ENCODE measurements at regions not wholly inside any gene's neighbourhood (a gene's known extent, or its start where the extent isn't known, plus 50 kb on each side); places are given as distances from the start of the nearest gene placed in this dataset.

DNA sequence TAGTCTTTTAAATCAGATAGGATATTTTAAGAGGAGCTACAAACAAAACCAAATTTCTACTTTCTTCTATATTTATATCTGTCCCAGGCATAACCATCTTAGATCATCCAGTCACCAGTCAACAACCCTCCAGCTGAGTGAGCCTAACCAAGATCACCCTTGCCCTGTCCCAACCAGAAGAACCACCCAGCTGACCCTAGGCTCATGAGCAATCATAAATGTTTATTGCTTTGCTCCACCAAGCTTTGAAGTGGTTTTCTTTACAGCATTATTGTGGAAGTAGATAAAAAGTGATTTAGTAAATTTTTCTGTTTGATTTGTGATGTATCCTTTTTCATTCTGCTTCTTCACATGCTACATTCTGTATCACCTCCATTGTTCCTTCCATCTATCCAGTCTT is 167.2 kb upstream of the PIEZO2 start:
- CTCF ChIA-PET = interaction anchor here (1.6 to 2.9 kb wide), 2 partner anchors 196 to 237 kb away, joined by 4 to 10 read pairs; no protein-coding TSS in a partner anchor
- POLR2A ChIA-PET = no interaction called here
- TF ChIP-seq, protein P1, sequence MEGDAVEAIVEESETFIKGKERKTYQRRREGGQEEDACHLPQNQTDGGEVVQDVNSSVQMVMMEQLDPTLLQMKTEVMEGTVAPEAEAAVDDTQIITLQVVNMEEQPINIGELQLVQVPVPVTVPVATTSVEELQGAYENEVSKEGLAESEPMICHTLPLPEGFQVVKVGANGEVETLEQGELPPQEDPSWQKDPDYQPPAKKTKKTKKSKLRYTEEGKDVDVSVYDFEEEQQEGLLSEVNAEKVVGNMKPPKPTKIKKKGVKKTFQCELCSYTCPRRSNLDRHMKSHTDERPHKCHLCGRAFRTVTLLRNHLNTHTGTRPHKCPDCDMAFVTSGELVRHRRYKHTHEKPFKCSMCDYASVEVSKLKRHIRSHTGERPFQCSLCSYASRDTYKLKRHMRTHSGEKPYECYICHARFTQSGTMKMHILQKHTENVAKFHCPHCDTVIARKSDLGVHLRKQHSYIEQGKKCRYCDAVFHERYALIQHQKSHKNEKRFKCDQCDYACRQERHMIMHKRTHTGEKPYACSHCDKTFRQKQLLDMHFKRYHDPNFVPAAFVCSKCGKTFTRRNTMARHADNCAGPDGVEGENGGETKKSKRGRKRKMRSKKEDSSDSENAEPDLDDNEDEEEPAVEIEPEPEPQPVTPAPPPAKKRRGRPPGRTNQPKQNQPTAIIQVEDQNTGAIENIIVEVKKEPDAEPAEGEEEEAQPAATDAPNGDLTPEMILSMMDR (IDR thresholded peaks at IDR 0.05; ENCODE audit: insufficient read depth, low read length, missing control alignments) = no peak
- DNase-seq (ENCODE audit: low read depth, low spot score) = no peak
- no peak overlapping the region for H3K4me3 ChIP-seq (ENCODE audit: low read depth, low read length)

DNA sequence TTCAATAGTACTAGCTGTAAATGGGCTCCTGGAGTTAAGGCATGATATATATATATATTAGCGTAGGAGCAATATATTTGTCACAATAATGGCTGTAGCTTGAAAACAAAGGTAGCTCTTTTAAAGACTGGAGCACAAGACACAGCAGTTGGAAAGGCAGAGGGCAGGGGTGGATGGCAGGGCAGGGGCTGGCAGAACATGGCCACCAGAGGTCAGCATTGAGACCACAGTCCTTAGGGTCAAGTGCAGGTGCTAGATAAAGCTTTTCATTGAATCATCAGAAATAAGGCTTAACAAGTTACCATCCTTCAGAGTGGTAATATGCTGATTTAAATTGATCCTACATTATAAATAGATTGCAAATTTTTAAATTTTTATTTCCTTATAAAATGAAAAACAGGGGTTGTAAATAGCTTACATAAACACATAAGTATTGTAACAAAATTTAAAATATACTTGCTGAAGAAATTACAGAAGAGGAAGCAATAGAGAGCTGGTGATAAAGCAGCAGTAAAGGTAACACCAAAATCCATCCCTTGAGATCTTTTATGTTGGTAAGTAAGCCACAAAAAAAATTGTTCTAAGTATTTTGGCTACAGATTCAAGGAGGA is 161.2 kb upstream of the PIEZO2 start:
- TF ChIP-seq, protein P1 (IDR thresholded peaks at IDR 0.05; ENCODE audit: insufficient read depth, low read length, missing control alignments) = peak; percentile 81
- POLR2A ChIA-PET = no interaction called here
- no peak overlapping the region for H3K4me3 ChIP-seq (ENCODE audit: low read depth, low read length)
- CTCF ChIA-PET = interaction anchor here (0.6 to 5.0 kb wide), 56 partner anchors 8 to 764 kb away, joined by 3 to 172 read pairs (median 4); no protein-coding TSS in a partner anchor
- DNase-seq (ENCODE audit: low read depth, low spot score) = no peak

DNA sequence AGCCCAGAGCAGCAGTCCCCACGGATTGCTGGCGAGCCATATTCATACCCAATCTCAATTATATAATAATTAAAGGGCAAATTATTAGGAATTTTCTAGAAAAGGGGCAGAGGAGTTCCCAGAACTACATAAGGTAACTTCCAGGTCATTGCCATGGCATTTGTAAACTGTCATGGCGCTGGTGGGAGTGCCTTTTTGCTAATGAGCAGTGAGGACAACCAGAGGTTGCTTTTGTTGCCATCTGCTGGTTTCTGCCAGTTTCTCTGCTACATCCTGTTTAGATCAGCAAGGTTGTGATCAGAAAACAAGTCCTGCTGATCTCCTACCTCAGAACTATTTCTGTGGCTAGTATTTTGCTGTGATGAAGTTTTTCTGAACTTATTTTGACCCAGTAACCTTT is 159.8 kb upstream of the PIEZO2 start:
- ChIA-PET POLR2A (no interaction called here), CTCF (interaction anchor here (1.0 to 3.1 kb wide), 4 partner anchors 12 to 458 kb away, joined by 3 to 20 read pairs (median 12); no protein-coding TSS in a partner anchor)

DNA sequence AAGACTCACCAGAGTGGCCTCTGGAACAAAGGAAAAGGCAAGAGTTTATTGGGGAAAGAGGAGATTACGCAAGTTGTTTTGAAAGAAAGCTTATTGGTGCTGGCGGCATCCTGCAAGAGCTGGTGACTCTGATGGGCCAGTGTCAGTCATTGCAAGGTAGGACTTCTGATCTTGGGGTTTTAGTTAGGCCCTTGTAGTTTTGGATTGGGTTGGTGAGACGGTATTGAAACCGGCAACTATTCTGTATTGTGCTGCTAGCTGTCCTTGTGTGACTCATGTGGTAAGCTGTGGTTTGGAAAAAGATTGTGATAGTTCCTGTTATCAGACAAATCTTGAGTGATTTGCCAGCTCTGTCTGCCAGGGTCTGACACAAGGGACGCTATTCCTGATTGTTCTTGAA is 159.1 kb upstream of the PIEZO2 start:
- POLR2A ChIA-PET = no interaction called here
- no peak for DNase-seq (ENCODE audit: low read depth, low spot score)
- TF ChIP-seq, protein P1 (IDR thresholded peaks at IDR 0.05; ENCODE audit: insufficient read depth, low read length, missing control alignments) = no peak
- CTCF ChIA-PET = interaction anchor here (1.0 to 3.1 kb wide), 6 partner anchors 12 to 457 kb away, joined by 3 to 20 read pairs (median 8); no protein-coding TSS in a partner anchor
- H3K4me3 ChIP-seq (ENCODE audit: low read depth, low read length) = no peak overlapping the region

More for the DNA sequence above, 159.8 kb upstream of the PIEZO2 start:
- no peak overlapping the region for H3K4me3 ChIP-seq (ENCODE audit: low read depth, low read length)
- no peak for DNase-seq (ENCODE audit: low read depth, low spot score)
- TF ChIP-seq, protein P1 (IDR thresholded peaks at IDR 0.05; ENCODE audit: insufficient read depth, low read length, missing control alignments) = peak; percentile 28

DNA sequence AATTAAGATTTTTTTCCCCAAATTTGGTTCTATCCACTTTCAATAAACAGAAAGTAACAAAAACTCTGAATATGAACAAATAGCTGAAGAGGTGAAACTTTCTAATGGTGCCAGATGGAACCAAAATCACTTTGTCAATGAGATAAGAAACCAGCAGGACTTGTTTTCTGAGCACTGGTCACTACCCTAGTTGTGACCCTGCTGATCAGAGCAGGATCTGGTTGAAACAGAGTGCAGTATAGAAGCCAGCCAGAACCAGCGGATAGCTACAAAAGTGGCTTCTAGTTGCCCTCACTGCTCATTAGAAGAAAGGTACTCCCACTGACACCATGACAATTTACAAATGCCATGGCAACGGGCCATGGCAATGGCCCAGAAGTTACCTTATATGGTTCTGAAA is 158.3 kb upstream of the PIEZO2 start:
- TF ChIP-seq, protein P1 (IDR thresholded peaks at IDR 0.05; ENCODE audit: insufficient read depth, low read length, missing control alignments) = no peak
- ChIA-PET POLR2A (interaction anchor here (0.6 kb wide), 1 partner anchor 18 kb away, joined by 4 read pairs; no protein-coding TSS in a partner anchor), CTCF (interaction anchor here (1.2 to 3.1 kb wide), 7 partner anchors 10 to 457 kb away, joined by 4 to 20 read pairs (median 6); no protein-coding TSS in a partner anchor)
- no peak overlapping the region for H3K4me3 ChIP-seq (ENCODE audit: low read depth, low read length)
- no peak for DNase-seq (ENCODE audit: low read depth, low spot score)

DNA sequence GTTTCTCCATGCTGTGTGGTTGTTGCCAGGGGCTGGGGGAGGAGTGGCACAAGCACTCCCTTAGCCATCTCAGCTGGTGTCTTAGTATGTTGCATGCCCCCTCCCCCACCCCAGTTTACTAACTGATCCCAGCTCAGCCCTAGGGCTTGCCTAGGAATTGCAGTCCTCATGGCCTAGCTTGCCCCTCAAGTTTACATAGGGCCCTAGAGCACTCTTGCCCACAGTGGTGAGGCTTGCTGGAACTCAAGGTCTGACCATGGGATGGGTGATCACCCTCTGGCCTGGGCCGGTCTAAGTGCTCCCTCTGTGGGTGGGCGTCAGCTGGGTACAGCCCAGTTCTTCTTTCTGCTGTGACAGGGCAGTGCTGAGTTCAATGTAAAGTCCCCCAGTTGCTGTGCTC is 156.1 kb upstream of the PIEZO2 start:
- no peak overlapping the region for H3K4me3 ChIP-seq (ENCODE audit: low read depth, low read length)
- ChIA-PET CTCF (interaction anchor here (1.3 kb wide), 1 partner anchor 13 kb away, joined by 3 read pairs; no protein-coding TSS in a partner anchor), POLR2A (no interaction called here)
- DNase-seq (ENCODE audit: low read depth, low spot score) = no peak
- TF ChIP-seq, protein P1 (IDR thresholded peaks at IDR 0.05; ENCODE audit: insufficient read depth, low read length, missing control alignments) = no peak
